ENCODE measurements at regions not wholly inside any gene's neighbourhood (a gene's known extent, or its start where the extent isn't known, plus 50 kb on each side); places are given as distances from the start of the nearest gene placed in this dataset.

DNA sequence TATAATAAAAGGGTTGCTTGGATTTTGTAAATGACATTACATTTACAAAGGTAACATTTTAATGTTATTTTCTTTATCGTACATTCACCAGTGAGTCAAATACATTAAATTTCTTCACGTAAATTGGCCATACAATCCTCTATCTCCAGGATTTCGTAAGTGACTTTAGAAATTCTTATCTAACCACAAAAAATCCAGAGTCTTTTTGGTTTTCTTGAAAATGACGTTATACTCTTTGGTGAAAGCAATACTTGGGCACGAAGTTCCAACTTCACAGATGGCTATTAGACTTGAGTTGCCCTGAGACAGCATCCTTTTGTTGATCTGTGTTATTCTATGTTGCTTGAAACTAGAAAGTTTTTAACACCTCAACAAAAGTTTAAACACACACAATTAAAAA is 87.4 kb upstream of the CDH10 start:
- DNase-seq: no peak
- H3K9me3 Mint-ChIP-seq: peaks cover 18 to 33% of the 10 kb centered on the region in 2 donors
- ATAC-seq: no peak
- no peak overlapping the region for H3K27ac Mint-ChIP-seq
- no peaks in the 10 kb centered on the region for H3K27me3 Mint-ChIP-seq
- no peak overlapping the region for H3K4me3 Mint-ChIP-seq
- no peaks in the 10 kb centered on the region for H3K4me1 Mint-ChIP-seq

- ATAC-seq (no peak), DNase-seq (no peak)
- Mint-ChIP-seq H3K4me3 (no peak overlapping the region), H3K4me1 (no peaks in the 10 kb centered on the region), H3K27ac (no peak overlapping the region), H3K9me3 (peaks cover 5 to 7% of the 10 kb centered on the region in 2 donors), H3K27me3 (no peaks in the 10 kb centered on the region)
Measured at GRCh38 chr5:24720743-24721142, 76.0 kb upstream of the CDH10 start.

GRCh38 chr5:24714746-24715145 is 70.0 kb upstream of the CDH10 start:
- Mint-ChIP-seq H3K4me1 (no peaks in the 10 kb centered on the region), H3K9me3 (peaks cover 5% of the 10 kb centered on the region in 2 donors), H3K27ac (no peak overlapping the region), H3K27me3 (no peaks in the 10 kb centered on the region), H3K4me3 (no peak overlapping the region)
- DNase-seq: no peak
- ATAC-seq: no peak

DNA sequence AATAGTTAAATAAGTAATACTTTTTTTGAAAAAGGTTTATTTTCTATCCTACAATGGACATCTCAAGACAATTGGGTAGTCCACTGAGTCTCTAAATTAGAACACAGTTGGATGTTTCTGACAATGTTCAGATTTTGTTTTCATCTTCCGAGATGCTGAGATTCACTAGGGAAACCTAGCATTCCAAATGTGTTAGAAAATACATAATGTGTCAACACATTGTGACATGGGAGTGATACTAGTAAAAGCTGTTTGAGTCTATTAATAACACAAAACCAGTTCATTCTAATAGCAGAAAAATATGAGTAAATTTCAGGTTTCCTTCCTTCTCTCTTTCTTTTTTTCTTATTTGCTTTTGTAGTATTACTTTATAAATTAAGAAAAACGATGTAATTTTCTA is 68.2 kb upstream of the CDH10 start:
- no peaks in the 10 kb centered on the region for H3K27me3 Mint-ChIP-seq
- DNase-seq (no peak), ATAC-seq (no peak)
- no peak overlapping the region for H3K27ac Mint-ChIP-seq
- H3K4me3 Mint-ChIP-seq: no peak overlapping the region
- peaks cover 5% of the 10 kb centered on the region in 2 donors for H3K9me3 Mint-ChIP-seq
- H3K4me1 Mint-ChIP-seq: no peaks in the 10 kb centered on the region

DNA sequence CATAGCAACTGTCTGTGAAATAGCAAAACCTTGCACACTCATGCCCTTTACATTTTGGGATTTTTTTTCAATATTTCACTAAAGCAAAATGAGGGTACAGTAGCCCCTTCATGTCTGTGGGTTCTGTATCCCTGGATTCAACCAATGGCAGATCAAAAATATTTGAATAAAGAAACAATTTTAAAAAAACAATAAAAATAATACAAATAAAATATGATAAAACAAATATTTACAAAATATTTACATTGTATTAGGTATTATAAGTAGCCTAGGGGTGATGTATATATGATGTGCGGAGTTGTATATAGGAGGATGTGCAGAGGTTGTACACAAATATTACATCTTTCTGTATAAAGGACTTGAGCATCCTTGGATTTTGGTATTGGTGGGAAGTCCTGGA is 67.3 kb upstream of the CDH10 start:
- no peaks in the 10 kb centered on the region for H3K4me1 Mint-ChIP-seq
- H3K27ac Mint-ChIP-seq: no peak overlapping the region
- DNase-seq (no peak), ATAC-seq (no peak)
- H3K4me3 Mint-ChIP-seq: no peak overlapping the region
- peaks cover 5% of the 10 kb centered on the region in 2 donors for H3K9me3 Mint-ChIP-seq
- no peaks in the 10 kb centered on the region for H3K27me3 Mint-ChIP-seq

DNA sequence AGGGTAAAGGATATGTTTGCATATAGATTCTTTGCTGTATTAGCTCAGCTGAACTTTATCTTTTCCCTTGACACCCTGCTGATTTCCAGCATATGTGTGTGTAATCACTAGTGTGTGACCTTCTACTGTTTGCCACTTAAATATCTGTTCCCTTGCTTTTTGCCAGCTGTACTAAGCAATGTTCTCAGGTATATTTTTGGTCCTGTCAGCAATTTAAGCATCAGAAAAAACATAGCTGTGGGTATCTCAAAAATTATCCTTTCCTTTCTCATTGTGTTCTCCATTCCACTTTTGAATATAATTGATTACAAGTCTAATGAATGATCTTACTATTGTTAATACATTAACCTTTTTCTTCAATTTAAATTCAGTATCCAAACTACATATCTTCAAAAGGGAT is 59.2 kb upstream of the CDH10 start:
- no peaks in the 10 kb centered on the region for H3K27me3 Mint-ChIP-seq
- no peak overlapping the region for H3K27ac Mint-ChIP-seq
- DNase-seq (no peak), ATAC-seq (no peak)
- H3K4me3 Mint-ChIP-seq: no peak overlapping the region
- H3K4me1 Mint-ChIP-seq: no peaks in the 10 kb centered on the region
- H3K9me3 Mint-ChIP-seq: peaks cover 8 to 28% of the 10 kb centered on the region in 2 donors
